Gastroesophageal sphincter (tissue), 3 donors: ENCODE measurements at regions not wholly inside any gene's neighbourhood (a gene's known extent, or its start where the extent isn't known, plus 50 kb on each side); places are given as distances from the start of the nearest gene placed in this dataset.

Experiments
- EP300 ChIP-seq: sonication (generic); formaldehyde crosslinking; IDR thresholded peaks from one replicate; pipeline ENCODE4 v1.6.1; 2017; ENCODE audit warnings: antibody characterized with exemption, mild to moderate bottlenecking
- POLR2A ChIP-seq, 2 donors: fragments of 450-650 bp; IDR thresholded peaks; one replicate each; pipeline ENCODE4 v1.6.1; 2017; ENCODE audit warnings: antibody characterized with exemption in 2 of 2, mild to moderate bottlenecking in 2 of 2, moderate library complexity in 1 of 2
- POLR2AphosphoS5 ChIP-seq: sonication (generic); formaldehyde crosslinking; IDR thresholded peaks from one replicate; pipeline ENCODE4 v1.6.1; 2017; ENCODE audit warnings: antibody characterized with exemption
- TF ChIP-seq, protein P1 (sequence below), 4 experiments: fragments of 200-600 bp in 2 of 4; fragments of 450-650 bp in 2 of 4; sonication (generic) in 1 of 4; IDR thresholded peaks; one replicate each; pipeline ENCODE4 v1.5.1; 2017 to 2019; ENCODE audit warnings: antibody characterized with exemption in 4 of 4, mild to moderate bottlenecking in 2 of 4, moderate library complexity in 2 of 4

DNA sequence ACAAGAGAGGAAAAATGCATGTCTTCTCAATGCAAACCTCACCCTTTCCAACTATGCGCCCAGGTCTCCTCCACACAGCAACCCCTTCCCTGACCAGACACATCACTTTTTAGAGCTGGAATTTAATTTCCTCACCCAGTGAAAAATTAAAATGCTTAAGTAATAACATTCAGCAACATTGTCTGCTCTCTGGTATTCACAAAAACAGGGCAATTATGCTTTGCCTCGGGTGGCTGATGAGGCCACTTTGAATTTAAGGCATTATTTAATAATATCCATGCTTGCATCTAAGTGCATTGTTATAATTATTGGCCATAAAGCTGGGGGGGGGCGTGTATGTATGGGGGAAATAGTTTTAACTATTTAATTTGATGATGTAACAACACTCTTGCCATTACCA lies 777.8 kb upstream of the NRSN1 start:
- no peak for TF ChIP-seq POLR2A (IDR thresholded peaks at IDR 0.05)
- TF ChIP-seq, protein P1, sequence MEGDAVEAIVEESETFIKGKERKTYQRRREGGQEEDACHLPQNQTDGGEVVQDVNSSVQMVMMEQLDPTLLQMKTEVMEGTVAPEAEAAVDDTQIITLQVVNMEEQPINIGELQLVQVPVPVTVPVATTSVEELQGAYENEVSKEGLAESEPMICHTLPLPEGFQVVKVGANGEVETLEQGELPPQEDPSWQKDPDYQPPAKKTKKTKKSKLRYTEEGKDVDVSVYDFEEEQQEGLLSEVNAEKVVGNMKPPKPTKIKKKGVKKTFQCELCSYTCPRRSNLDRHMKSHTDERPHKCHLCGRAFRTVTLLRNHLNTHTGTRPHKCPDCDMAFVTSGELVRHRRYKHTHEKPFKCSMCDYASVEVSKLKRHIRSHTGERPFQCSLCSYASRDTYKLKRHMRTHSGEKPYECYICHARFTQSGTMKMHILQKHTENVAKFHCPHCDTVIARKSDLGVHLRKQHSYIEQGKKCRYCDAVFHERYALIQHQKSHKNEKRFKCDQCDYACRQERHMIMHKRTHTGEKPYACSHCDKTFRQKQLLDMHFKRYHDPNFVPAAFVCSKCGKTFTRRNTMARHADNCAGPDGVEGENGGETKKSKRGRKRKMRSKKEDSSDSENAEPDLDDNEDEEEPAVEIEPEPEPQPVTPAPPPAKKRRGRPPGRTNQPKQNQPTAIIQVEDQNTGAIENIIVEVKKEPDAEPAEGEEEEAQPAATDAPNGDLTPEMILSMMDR (IDR thresholded peaks at IDR 0.05), result no peak
- no peak for TF ChIP-seq EP300
- TF ChIP-seq POLR2AphosphoS5, result no peak
